SH-SY5Y (cell line): ENCODE measurements at regions not wholly inside any gene's neighbourhood (a gene's known extent, or its start where the extent isn't known, plus 50 kb on each side); places are given as distances from the start of the nearest gene placed in this dataset.

Experiments used
- GATA2 ChIP-seq: IDR thresholded peaks from 2 replicates; pipeline ENCODE4 v1.6.1; 2011; ENCODE audit warnings: mild to moderate bottlenecking, low read depth, low read length
- GATA3 ChIP-seq: IDR thresholded peaks from 2 replicates; pipeline ENCODE4 v1.6.1; 2011; ENCODE audit warnings: low read depth, mild to moderate bottlenecking, low read length, moderate library complexity

- TF ChIP-seq GATA3 (no peak), GATA2 (no peak)
These were observed 735.6 kb upstream of the MARCKS start for GRCh38 chr6:113121571-113121970.
